CD4-positive, alpha-beta T cell treated with Interleukin-15 for 1 hour (primary cell): ENCODE measurements at regions not wholly inside any gene's neighbourhood (a gene's known extent, or its start where the extent isn't known, plus 50 kb on each side); places are given as distances from the start of the nearest gene placed in this dataset.

Source experiments
- DNase-seq: peaks from one replicate; pipeline ENCODE4 v3.0.0-alpha.2; 2020

- DNase-seq, result no peak
These were observed 58.1 kb upstream of the CALM2 start for GRCh38 chr2:47234456-47234855.

GRCh38 chr2:47232738-47233415, 56.6 kb upstream of the CALM2 start:
- DNase-seq, result no peak

GRCh38 chr2:47230418-47230817, 54.1 kb upstream of the CALM2 start:
- DNase-seq, result no peak

GRCh38 chr2:47227532-47228279, 51.4 kb upstream of the CALM2 start:
- no peak for DNase-seq

- DNase-seq, result no peak
These were observed 50.6 kb upstream of the CALM2 start for GRCh38 chr2:47226923-47227220.

GRCh38 chr2:47226132-47226922, 50.0 kb upstream of the CALM2 start:
- DNase-seq, result no peak
